ENCODE measurements at regions not wholly inside any gene's neighbourhood (a gene's known extent, or its start where the extent isn't known, plus 50 kb on each side); places are given as distances from the start of the nearest gene placed in this dataset.
"Not testable (repeated sequence)": the region's sequence is repeated elsewhere in the genome, so short reads cannot be mapped to it uniquely, and the experiment has no call there.

DNA sequence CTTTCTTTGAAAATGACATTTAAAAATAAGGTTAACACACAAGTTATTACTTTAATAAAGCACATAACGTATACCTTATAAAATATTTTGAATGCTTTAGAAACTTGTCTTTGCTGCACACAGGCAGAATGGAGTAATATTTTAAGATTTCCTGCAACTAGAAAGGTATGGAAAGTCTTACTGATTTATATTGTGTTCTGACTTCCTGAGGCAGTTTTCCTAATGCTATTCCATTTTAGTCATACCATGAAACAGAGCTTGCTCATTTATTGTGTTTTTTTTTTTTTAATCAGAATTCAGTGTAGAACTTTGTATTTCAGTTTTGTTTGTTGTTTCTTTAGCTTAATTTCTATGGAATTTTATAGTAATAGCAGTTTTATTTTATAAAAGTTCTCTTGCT is 60.9 kb upstream of the S1PR1 start:
- TF ChIP-seq, protein P1, sequence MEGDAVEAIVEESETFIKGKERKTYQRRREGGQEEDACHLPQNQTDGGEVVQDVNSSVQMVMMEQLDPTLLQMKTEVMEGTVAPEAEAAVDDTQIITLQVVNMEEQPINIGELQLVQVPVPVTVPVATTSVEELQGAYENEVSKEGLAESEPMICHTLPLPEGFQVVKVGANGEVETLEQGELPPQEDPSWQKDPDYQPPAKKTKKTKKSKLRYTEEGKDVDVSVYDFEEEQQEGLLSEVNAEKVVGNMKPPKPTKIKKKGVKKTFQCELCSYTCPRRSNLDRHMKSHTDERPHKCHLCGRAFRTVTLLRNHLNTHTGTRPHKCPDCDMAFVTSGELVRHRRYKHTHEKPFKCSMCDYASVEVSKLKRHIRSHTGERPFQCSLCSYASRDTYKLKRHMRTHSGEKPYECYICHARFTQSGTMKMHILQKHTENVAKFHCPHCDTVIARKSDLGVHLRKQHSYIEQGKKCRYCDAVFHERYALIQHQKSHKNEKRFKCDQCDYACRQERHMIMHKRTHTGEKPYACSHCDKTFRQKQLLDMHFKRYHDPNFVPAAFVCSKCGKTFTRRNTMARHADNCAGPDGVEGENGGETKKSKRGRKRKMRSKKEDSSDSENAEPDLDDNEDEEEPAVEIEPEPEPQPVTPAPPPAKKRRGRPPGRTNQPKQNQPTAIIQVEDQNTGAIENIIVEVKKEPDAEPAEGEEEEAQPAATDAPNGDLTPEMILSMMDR (IDR thresholded peaks at IDR 0.05; ENCODE audit: control insufficient read depth, extremely low read depth, insufficient read depth), result no peak
- H3K4me3 ChIP-seq (ENCODE audit: low read depth, low read length), result no peak overlapping the region
- DNase-seq (ENCODE audit: low read depth), result no peak

DNA sequence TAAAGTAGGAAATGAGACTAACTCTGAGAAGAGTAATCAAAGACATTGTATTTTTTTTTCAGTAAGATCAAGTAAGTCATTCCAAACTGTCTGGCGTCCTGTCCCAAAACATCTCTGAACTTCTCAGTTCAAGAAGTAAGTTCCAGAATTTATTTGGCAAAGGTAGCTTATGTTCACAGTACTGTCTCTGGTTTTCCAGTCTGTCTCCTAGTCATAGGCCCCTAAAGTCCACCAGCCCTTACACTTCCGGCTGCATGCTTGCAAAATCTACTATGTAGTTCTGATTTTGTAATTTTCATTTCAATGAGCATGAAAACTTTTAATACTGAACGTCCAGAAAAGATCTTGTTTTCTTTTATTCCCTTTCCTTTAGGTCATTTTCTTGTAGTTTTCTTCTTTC is 61.4 kb upstream of the S1PR1 start:
- H3K4me3 ChIP-seq (ENCODE audit: low read depth, low read length), result no peak overlapping the region
- no peak for DNase-seq (ENCODE audit: low read depth)
- TF ChIP-seq, protein P1 (IDR thresholded peaks at IDR 0.05; ENCODE audit: control insufficient read depth, extremely low read depth, insufficient read depth), result no peak

DNA sequence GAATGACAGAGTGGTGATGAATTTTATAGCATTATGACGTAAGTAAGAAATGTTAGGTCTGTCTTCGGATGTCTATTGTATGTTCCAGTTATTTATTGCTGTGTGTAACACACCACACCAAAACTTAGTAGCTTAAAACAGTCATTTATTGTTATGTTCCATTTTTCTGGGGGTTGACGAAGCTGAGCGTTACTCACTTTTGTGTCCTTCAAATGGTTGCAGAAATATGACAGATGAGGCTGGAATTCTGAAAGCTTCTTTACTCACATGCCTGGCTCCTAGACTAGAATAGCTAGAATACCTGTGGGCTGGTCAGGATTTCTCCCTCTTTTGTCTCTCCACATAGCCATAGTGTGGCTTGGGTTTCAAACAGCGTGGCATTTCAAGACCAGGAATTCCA is 62.1 kb upstream of the S1PR1 start:
- TF ChIP-seq, protein P1 (IDR thresholded peaks at IDR 0.05; ENCODE audit: control insufficient read depth, extremely low read depth, insufficient read depth), result no peak
- no peak for DNase-seq (ENCODE audit: low read depth)
- no peak overlapping the region for H3K4me3 ChIP-seq (ENCODE audit: low read depth, low read length)

DNA sequence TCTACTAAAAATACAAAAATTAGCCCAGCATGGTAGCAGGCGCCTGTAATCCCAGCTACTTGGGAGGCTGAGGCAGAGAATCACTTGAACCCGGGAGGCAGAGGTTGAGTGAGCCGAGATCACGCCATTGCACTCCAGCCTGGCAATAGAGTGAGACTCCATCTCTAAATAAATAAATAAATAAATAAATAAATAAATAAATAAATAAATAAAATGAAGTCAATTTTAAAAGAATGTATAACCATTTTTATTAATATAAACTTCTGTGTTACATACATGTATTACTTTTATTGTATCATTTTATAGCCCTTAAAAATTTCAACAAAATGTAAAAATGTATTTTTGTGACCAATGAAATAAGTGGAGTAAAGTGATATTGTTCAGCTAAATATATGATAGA is 62.5 kb upstream of the S1PR1 start:
- not testable (repeated sequence) for H3K4me3 ChIP-seq (ENCODE audit: low read depth, low read length)

DNA sequence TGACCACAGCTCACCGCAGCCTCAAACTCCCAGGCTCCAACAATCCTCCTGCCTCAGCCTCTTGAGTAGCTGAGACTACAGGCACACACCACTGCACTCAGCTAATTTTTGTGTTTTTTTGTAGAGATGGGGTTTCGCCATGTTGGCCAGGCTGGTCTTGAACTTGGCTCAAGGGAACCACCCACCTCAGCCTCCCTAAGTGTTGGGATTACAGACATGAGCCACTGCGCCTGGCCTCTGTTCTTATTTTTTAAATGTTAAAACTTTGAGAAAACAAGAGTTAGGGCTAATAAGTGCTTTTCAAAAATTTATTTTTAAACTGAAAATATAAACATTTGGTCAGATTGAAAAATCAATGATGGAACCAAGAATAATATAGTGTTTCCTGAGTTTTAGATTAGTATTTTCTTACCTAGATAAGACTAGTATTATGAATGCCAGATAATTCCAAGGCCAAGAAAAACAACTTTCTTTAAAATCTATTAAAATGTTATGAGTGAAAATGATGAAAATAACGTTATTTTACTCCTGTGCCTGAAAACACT is 66.2 kb upstream of the S1PR1 start:
- TF ChIP-seq, protein P1 (IDR thresholded peaks at IDR 0.05; ENCODE audit: control insufficient read depth, extremely low read depth, insufficient read depth), result no peak
- H3K4me3 ChIP-seq (ENCODE audit: low read depth, low read length), result no peak overlapping the region
- no peak for DNase-seq (ENCODE audit: low read depth)

More for the DNA sequence above, 62.5 kb upstream of the S1PR1 start:
- DNase-seq (ENCODE audit: low read depth), result not testable (repeated sequence)

DNA sequence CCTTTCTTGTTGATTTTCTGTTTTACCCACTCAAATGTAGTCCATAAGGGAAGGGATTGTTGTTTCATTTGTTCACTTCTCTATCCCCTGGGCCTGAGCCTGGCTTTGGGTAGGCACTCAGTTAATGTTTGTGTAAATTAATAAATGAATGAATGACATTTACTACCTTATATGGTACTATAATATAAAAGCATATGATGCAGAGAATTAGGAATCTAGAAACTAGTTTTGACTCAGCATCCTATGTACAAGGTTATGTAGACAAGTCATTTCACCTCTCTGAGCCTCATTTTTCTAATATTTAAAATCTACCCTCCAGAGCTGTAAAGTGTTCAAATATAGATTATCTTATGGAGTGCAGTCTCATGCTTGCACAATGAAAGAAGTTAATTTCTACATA is 68.9 kb upstream of the S1PR1 start:
- H3K4me3 ChIP-seq (ENCODE audit: low read depth, low read length), result no peak overlapping the region
- DNase-seq (ENCODE audit: low read depth), result no peak
- TF ChIP-seq, protein P1 (IDR thresholded peaks at IDR 0.05; ENCODE audit: control insufficient read depth, extremely low read depth, insufficient read depth), result no peak

DNA sequence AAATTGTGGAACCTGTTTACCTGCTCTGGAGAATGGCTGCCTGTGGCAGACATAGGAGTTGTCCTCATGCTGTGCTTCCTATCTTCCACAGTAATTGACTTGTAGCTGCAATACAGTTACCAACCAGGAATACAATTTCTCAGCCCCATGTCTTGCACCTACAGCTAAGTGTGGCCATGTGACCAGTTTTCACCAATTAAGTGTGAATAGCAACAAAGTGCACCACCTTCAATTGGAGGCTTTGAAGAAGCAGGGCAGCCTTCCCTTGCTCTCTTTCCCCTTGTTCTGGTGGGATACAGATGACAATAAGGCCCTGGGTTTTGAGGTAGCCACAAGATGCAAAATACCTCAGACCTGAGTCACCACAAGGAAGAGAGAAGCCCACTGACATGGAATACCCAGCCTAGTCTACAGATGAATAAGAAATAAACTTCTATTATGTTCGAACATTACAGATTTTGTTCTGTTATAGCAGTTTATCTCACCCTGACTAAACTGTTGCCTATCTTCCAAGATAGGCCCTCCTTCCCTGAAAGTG is 70.2 kb upstream of the S1PR1 start:
- TF ChIP-seq, protein P1 (IDR thresholded peaks at IDR 0.05; ENCODE audit: control insufficient read depth, extremely low read depth, insufficient read depth), result no peak
- no peak overlapping the region for H3K4me3 ChIP-seq (ENCODE audit: low read depth, low read length)
- DNase-seq (ENCODE audit: low read depth), result no peak

Data from LNCaP clone FGC (cell line).